NCI-H2227 treated with DMSO at 0.1 percent for 48 hours (cell line): ENCODE measurements at regions not wholly inside any gene's neighbourhood (a gene's known extent, or its start where the extent isn't known, plus 50 kb on each side); places are given as distances from the start of the nearest gene placed in this dataset.

ENCODE experiments used
- DNase-seq: peaks from one replicate; lab custom pipeline; 2025; lab: John Stamatoyannopoulos, UW

DNA sequence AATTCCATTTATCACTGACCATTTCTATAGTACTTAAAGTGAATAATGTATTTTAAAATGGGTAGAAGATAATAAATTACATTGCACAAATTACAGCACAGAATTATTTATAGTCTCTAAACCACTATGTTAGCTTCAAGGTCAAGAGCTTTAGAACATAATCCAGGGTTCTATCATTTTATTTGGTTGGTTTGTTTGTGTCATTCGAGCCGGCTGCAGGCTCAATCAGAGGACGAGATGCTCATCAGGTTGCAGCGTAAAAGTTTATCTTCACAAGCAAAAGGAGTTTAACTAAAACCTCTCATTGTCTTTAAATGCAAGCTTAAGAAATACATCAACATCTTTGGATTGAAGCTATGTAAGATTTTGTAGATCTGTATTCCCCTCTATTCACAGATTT is 523.8 kb downstream of the EFNA5 start:
- DNase-seq = no peak

DNA sequence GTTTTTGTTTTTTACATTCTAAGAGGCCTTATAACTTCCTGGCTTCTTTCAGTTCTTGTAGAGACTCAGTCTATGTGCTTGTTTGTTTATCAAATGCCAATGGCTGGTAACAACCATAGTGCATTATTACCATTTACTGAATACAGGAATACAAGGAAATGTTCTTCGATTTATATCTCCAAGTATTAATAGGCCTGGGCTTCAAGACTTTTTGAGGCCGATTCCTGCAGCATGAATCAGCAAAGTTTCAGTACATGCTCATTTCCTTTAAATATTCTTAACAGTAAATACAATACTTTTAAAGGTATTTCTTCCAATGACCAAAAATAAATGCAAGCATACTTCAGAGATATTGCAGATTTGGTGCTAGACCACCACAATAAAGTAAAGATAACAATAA is 535.3 kb downstream of the EFNA5 start:
- no peak for DNase-seq

DNA sequence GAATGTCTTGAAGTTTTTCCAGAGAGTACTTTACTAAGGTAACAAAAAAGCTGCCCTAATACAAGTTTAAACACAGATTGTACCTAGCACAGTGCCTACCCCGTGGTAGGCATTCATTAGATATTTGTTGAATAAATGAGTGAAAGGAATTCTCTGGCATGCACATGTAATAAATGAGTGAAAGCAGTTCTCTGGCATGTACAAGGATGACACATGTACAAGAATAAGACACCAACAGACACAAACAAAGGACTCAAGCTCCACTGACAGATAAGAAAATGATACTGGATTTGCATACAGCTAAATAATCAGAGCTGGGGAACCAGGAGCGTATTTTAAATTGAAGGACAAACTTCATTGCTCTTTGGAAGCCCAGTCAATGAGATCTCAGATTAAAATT is 535.8 kb downstream of the EFNA5 start:
- no peak for DNase-seq

DNA sequence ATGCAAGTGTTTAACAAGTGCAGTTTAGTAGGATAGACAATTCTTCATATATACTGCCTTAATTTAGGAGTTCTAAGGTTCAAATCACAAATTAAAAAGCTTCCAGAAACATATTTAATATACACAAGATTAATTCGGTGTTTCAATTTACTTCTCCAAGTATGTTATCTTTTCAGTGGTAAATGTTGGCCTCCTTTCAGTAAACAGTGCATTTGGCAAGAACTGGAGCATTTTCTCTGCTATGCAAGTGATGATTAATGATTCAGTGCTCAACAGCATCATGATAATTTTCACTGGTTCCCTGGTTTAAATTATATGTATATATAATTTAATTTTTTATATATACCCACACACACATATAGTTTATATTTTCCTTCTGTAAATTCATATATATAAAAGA is 541.7 kb downstream of the EFNA5 start:
- no peak for DNase-seq

DNA sequence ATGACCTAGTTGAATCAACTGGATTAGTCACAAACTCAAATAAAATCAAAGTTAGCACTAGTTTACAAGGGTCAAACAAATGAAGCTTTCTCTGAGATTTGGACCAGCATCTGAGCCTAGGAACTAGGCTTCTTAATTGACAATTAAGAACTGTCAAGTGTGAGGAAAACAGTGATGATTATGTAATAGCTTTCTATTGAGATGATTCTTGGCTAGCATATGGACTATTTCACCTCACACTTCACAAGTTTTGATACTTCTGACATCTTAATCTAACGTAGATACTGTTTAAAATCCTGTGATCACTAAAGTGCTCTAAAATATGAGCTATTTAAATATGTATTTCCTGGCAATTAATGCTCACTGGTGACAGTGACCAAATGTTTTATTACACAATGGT is 542.9 kb downstream of the EFNA5 start:
- DNase-seq = no peak

DNA sequence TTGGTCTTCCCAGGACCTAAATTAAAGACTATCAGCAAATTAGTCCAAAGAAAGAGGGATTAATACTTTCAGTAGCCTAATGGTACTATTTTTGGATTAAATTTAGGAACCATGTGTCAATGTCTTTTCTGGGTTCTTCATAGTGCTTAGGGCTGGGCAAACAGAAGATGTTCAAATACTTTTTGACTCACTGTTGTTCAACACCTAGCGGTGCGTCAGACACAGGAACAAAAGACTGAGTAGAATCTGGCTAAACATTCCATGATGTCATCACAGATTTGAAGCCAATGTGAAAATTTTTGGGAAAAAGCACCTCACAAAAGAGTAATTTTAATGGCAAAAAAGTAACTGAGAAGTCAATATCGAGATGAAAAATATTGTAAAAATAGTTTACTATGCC is 544.4 kb downstream of the EFNA5 start:
- no peak for DNase-seq

DNA sequence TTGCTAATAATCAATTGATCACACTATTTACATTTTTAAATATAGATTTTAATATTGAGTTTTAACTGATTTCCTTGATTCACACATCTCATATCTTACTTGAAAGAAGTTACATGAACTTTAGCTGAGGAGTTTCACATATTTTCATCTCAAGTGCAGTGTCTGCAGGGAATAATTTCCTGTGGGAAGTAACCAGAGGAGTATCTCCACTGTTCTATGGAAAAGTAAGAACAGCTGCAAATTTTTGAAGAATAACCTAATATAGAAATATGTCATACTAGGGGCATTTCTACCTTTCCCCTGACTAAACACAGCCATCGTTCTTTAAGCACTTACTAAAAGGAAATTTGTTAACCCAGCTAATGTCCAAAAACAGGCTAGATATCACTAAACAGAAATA is 546.4 kb downstream of the EFNA5 start:
- DNase-seq = no peak

DNA sequence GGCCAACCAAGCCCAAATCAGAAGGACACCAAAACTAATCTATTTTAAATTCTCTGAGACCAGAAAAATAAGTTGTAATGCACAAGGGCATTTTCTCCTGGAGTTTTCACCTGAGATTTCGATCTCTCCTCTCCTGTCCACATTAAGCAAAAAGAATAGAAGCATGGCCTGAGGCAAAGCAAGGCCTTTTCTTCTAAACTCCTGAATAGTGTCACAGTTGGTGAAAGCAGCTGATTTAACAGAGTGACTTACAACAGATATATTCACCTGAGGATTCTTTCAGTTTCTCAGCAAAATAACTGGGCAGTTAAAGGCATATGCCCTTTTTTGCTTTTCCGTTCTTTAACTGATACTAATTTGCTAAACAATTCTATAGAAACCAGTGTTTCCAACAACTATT is 547.7 kb downstream of the EFNA5 start:
- DNase-seq = no peak

DNA sequence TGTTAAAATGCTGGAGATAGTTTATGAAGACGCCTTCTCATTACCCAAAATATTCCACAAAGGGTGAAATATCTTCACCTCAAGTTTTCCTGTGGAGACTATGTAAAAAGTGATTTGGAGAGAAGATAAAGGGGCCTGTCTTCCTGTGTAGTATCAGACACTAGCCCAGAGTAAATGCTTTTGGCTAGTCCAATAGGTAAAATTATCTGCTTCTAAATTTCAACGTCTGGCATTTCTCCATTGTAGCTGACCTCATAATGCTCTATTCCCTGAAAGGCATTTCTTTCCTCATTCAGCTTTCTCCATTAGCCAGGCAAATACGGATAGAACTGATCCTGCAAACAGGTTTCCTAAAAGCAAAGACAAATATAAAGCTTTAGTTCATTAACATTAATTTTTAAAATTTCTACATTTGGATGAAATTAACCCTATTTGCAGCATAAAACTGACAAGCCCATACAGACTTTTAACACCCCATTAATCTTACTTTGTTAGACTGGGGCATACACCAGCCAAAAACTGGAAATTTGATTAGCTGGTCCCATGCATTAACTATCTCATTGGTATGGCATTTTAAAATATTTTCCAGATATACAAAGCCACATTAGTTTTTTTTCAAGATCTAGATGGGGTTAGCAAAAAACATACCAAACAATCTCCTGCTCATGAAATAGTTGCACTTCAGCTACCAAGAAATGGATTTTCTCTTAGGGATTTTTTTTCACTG is 548.8 kb downstream of the EFNA5 start:
- no peak for DNase-seq

DNA sequence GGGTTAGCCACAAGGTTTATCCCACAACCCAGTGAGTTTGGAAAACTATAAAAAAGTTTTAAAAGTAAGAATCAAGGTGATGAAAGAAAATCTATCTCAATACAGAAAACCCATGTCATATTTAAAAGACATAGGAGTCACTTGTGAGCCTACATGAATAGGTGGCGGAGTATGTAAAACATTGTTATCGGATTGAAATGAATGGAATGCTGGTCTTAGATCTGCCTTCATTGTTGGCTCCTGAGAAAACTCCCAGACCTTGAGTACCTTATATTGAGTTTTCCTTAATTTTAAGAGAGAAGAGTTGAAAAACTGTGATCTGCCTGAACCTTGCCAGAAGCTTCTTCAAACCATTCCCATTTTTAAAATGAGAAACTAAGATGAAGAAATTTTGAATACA is 551.1 kb downstream of the EFNA5 start:
- DNase-seq = no peak

DNA sequence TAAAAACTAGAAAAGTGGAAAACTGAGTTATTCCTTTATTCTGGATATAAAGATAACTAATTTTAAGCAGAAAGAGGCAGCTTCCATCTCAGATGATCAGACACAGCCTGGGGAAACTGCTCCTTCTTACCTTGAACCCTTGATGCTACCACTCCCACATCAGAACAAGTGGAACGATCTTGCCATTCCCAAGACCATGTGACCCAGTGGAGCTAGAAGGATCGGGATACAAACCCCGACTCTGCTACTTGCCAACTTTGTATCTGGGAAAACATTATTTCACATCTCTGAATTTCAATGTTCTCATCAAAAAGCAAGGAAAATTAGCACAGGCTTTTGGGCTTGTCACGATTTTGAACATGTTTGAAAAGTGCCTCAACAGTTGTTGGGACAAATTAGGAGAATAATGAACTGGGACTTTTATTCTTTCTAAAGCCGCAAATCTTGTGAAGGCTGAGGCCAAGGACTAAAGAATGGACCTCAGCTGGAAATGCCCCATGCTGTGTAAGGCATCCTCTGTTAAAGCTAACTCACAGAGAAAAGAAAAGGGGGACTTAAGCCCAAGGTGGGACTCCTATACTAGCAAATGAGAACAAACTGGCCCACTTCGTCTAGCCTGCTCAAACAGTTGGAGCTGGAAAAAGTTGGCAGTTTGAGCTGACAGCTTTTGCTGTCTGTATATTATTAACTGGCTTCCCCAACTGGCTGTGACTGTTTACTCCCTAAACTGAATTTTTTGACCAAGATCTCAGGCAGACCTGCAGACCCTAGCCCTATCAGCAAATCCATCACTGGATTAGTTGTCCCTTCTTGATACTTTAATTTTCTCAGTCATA is 552.3 kb downstream of the EFNA5 start:
- DNase-seq = no peak

DNA sequence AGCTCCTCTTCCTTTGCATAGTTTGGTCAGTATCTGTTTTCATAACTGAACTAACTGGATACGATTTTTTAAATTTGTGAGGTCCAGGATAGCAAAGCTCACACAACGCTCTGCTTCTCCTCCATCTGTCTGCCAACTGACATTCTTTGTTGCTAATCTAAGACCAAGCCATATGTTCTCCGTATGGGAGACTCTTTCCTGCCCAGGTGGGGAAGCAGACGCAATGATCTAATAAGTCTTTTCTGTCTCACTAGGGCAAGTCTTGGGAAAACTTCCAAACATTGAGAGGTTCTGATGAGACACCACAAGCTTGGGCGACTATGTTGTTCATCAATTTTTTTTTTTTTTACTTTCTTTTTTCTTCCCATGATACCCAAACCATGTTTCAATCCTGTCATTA is 558.5 kb downstream of the EFNA5 start:
- no peak for DNase-seq

DNA sequence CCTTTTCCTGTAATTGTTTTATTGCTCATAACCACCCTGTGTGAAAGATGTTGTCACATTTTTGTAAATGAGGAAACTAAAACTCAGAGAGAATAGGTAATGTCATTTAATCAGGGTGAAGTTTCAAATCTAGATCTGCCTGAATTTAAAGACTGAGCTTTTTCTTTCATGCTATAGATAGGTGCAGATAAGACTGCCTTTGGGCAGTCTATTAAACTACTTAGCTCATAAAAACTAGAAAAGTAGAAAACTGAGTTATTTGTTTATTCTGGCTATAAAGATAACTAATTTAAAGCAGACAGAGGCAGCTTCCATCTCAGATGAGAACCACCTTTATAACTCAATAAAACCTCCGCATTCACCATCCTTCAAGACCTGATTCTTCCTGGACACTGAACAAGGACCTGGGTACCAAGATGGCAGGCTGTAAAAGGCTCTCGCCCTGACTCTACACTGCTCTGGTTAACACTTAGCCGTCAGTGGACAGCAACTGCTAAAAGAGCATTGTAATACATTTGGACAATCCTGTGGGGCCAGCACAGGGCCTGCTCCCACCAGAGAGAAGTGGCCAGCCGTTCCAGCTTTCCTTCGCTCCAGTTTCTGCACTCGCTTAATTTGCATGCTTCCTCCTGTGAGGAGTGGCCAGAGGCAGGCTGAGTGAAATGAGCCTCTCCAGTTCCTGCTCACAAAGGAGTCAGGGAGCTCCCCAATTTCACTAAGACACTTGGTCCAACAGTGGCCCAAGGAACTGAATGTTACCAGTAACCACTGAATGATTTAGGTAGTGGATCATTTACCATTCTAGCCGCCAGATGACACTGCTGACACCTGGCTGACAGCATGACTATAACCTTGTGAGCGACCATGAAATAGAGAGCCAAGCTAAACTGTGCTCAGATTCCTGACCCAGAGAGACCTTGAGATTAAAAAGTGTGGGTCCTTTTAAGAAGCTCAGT is 566.4 kb downstream of the EFNA5 start:
- DNase-seq = no peak

DNA sequence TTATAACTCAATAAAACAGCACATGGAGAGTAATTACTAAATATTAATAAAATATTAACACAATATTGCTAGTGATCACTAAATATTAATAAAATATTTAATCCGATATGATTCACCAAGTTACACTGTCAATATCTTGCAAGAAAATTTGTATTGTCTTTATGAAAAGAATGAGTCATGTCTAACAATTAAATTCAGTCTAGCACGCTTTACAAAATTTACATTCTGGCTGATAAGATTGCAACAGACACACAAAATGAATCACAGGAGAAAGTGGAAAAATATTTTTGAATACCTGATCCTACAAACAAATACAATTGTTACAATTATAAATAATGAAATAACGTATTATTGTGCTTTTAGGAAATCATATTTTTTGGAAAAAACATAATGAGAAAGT is 567.2 kb downstream of the EFNA5 start:
- no peak for DNase-seq

DNA sequence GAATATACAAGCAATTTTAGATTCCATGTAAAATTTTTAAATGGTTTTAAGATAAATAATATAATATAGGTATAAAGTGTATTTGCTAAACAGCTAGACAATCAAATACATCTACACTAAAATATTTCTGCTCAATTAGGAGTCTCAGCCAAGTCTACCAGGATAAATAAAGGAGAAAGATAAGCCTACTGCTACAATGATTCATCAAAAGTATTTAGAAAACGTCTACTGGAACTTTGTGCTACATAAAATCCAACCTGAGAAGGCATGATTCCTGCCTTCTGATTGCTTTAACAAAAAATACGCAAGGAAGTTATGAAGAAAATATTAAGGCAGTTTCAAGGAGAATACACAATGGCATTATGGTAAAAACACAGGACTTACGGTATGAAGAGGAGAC is 570.6 kb downstream of the EFNA5 start:
- no peak for DNase-seq

DNA sequence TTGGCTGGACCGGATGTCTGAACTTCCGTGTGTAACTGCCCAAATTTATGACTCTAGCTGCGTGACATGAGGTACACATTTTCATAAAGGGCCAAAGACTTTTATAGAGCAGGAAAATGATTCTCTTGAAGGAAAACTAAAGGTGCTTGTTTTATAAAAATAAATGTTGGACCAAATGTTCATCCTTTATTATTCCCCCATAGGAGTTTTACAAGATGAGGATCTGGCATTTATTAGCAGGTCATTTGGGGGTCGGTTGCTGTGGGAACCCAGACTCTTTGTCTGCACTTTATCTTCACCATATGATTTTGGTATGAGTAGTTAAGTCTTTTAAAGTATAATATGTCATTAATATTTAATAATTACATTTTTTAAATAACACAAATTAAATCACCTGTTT is 571.2 kb downstream of the EFNA5 start:
- no peak for DNase-seq

DNA sequence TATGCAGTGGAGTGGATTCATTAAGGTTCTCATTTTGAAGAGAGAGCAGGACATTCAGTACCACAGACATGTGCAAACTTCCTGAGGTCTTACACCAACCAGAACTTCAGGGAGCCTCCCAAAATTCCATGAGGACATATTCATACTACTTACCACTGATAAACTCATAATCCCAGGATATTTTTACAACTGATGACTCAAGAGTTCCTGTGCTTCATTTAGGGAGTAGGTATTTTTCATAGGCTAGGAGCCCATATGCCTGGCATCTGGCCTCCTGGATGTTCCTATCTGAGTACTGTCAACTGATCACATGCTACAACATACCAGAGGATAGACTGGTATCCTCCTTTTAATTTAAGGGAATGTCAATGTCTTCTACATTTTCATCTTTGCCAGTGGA is 578.0 kb downstream of the EFNA5 start:
- no peak for DNase-seq

DNA sequence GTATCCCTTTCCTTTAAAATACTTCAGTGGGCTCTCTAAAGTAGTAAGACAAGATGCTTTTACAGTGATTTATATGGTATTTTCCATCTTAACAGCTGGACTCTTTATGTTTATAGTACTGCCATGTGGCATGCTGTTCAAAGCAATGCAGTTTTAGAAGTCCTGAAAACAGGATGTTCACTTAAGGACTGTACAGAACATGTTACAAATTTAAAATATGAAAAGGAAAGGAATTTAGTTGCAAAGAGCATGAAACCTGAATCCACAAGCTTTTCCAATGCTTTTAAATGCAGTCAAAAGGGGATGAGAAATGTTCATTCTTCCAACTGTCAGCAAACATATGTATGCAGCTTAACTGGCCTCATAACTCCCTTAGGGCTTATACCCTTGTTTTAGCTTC is 580.2 kb downstream of the EFNA5 start:
- no peak for DNase-seq

DNA sequence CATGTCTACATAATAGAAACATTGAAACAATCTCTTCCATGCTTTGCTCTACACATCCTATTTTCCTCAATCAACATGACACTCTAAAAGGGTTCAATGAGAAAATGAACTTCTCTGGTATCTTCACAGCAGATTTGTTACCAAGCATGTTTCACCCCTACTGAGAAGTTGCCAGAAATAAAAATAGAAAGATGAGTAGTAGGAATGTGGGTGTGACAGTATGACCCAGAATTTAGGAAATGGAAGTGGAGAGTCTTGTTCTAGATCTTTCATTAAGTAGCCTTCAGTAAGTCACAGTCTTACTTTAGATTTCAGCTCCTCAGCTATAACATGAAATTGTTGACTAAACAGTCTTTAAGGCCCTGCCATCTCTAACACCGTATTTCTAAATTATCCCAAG is 581.8 kb downstream of the EFNA5 start:
- no peak for DNase-seq

DNA sequence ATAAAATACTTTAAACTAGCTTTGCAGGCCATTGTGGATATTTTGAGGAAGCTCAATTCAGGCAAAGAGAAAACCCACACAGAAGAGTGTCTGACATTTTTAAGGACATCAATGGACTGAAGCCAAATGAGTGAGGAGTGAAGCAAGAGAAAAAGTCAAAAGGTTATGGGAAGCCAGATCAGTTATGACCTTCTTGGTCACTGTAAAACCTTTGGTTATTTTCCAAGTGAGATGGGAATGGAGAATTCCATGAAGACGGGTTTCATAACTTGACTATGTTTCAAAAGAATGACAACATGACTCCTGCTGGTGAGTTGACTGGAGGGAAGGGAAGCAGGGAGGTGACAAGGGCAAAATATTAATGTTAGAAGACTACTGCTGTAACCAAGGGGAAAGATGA is 585.2 kb downstream of the EFNA5 start:
- DNase-seq = no peak

DNA sequence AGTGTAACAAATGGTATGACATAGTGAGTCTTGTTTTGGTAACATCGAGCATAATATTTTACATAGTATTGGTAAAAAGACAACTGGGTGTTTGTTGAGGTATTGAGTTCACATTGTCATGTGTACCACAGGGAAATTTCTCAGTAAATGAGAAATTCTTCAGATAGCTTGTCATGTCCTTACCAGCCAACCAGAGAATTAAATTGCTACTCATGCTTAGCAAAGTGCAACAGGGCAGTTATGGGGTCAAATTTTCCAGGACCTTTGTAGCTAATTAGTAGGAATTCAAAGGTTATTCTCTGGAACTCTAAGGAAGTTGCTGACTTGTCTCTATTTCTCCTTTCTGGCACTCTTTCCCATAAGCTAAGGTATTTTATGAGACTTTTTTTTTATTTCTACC is 595.7 kb downstream of the EFNA5 start:
- no peak for DNase-seq

DNA sequence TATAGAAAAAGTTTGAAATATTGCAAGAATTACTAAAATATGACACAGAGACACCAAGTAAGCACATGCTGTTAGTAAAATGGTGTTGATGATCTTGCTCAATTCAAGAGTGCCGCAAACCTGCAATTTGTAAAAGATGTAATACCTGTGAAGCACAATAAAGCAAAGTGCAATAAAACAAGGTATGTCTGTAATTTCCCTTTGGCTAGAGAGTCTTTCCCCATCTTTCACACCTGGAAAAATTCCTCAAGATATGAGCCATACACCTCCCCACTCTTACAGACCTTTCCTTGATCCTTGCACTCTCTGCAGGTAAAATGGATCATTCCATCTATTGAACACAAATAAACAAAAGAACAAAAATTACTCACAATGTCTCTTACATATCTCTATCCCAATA is 597.8 kb downstream of the EFNA5 start:
- DNase-seq = no peak

DNA sequence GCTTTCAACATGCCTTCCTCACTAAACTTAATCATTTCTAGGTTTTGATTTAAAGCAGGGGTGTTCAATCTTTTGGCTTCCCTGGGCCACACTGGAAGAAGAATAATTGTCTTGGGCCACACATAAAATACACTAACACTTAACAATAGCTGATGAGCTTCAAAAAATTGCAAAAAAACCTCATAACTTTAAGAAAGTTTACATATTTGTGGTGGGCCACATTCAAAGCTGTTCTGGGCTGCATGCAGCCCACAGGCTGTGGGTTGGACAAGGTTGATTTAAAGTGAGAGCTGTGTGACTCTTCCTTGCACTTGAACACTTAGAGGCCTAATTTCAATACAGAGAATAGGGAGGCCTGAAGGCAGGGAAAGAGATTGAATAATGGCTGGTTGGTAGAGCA is 598.3 kb downstream of the EFNA5 start:
- no peak for DNase-seq
